GM23338 (cell line): ENCODE measurements at regions not wholly inside any gene's neighbourhood (a gene's known extent, or its start where the extent isn't known, plus 50 kb on each side); places are given as distances from the start of the nearest gene placed in this dataset.

Experiments used
- CREB1 ChIP-seq: fragments of 250-450 bp; sonication (Bioruptor Pico); IDR thresholded peaks from 2 replicates; pipeline ENCODE4 v1.5.0; 2020; ENCODE audit warnings: low read depth, mild to moderate bottlenecking, moderate library complexity
- CTCF ChIP-seq, 2 experiments: fragments of 200-600 bp in 1 of 2; sonication (generic) in 1 of 2; conservative IDR thresholded peaks; 2 replicates each; pipeline versions ENCODE4 v1.5.1 to v1.6.1; 2016 to 2017; ENCODE audit warnings: antibody characterized with exemption in 2 of 2, low read depth in 2 of 2, mild to moderate bottlenecking in 2 of 2, moderate library complexity in 1 of 2
- ETS1 ChIP-seq: IDR thresholded peaks from 2 replicates; pipeline ENCODE4 v1.6.1; 2016; ENCODE audit warnings: antibody characterized with exemption
- EZH2 ChIP-seq: fragments of 200-600 bp; sonication (generic); IDR thresholded peaks from one replicate; pipeline ENCODE4 v1.8.0; 2017; ENCODE audit warnings: antibody characterized with exemption, mild to moderate bottlenecking, low read depth; ENCODE audit not compliant: unreplicated experiment
- EZH2phosphoT487 ChIP-seq: fragments of 200-600 bp; sonication (generic); IDR thresholded peaks from one replicate; pipeline ENCODE4 v1.8.1; 2018; ENCODE audit warnings: antibody characterized with exemption; ENCODE audit not compliant: unreplicated experiment
- JUNB ChIP-seq: IDR thresholded peaks from one replicate; pipeline ENCODE4 v1.6.1; 2016; ENCODE audit warnings: antibody characterized with exemption; ENCODE audit not compliant: unreplicated experiment
- NANOG ChIP-seq: IDR thresholded peaks from 2 replicates; pipeline ENCODE4 v1.6.1; 2016; ENCODE audit warnings: antibody characterized with exemption, borderline replicate concordance
- POLR2AphosphoS5 ChIP-seq: IDR thresholded peaks from 2 replicates; pipeline ENCODE4 v1.6.1; 2016; ENCODE audit warnings: antibody characterized with exemption, low read depth
- REST ChIP-seq: IDR thresholded peaks from one replicate; pipeline ENCODE4 v1.6.1; 2018; ENCODE audit warnings: antibody characterized with exemption; ENCODE audit not compliant: unreplicated experiment
- STAT1 ChIP-seq: IDR thresholded peaks from one replicate; pipeline ENCODE4 v1.6.1; 2016; ENCODE audit warnings: antibody characterized with exemption; ENCODE audit not compliant: unreplicated experiment
- ZNF114 ChIP-seq: fragments of 250-450 bp; sonication (Bioruptor Pico); IDR thresholded peaks from 2 replicates; pipeline ENCODE4 v1.5.0; 2020; ENCODE audit warnings: mild to moderate bottlenecking, moderate library complexity
- ZNF331 ChIP-seq: fragments of 250-450 bp; sonication (Bioruptor Pico); IDR thresholded peaks from 2 replicates; pipeline ENCODE4 v1.5.0; 2020; ENCODE audit warnings: low read depth, mild to moderate bottlenecking, moderate library complexity
- ZNF462 ChIP-seq: fragments of 250-450 bp; sonication (Bioruptor Pico); IDR thresholded peaks from 2 replicates; pipeline ENCODE4 v1.5.0; 2020; ENCODE audit warnings: mild to moderate bottlenecking, moderate library complexity

DNA sequence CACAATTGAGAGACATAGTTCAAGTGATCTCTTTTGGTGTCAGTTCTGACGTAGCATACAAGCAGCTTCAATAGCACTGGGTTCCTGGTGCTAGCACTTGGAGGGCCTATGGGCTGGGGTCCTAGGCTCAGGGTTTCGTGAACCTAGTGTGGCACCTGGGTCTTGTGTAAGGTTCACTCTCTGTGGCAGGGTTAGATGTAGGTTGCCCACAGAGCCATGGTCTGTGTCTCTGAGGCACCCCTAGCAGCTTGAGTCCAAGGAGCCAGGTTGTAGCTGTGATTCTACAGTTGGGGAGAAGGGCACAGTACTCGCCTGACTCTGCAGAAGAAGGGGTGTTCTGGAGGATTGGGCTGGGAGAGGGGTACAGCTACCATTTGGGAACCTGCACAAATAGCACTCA lies 282.6 kb upstream of the LRRC3B start:
- TF ChIP-seq CTCF (conservative IDR thresholded peaks at IDR 0.05; ENCODE audit: low read depth in 2 of 2) = no peak
- no peak for TF ChIP-seq REST
- no peak for TF ChIP-seq EZH2
- TF ChIP-seq STAT1 = no peak
- no peak for TF ChIP-seq EZH2phosphoT487
- TF ChIP-seq ZNF331 (CRISPR knock-in tag) = no peak
- no peak for TF ChIP-seq POLR2AphosphoS5
- TF ChIP-seq NANOG = no peak
- no peak for TF ChIP-seq CREB1 (CRISPR knock-in tag)
- no peak for TF ChIP-seq ETS1
- TF ChIP-seq ZNF114 (CRISPR knock-in tag) = no peak
- TF ChIP-seq JUNB = no peak
- TF ChIP-seq ZNF462 (CRISPR knock-in tag) = no peak
